ENCODE measurements at regions not wholly inside any gene's neighbourhood (a gene's known extent, or its start where the extent isn't known, plus 50 kb on each side); places are given as distances from the start of the nearest gene placed in this dataset.

DNA sequence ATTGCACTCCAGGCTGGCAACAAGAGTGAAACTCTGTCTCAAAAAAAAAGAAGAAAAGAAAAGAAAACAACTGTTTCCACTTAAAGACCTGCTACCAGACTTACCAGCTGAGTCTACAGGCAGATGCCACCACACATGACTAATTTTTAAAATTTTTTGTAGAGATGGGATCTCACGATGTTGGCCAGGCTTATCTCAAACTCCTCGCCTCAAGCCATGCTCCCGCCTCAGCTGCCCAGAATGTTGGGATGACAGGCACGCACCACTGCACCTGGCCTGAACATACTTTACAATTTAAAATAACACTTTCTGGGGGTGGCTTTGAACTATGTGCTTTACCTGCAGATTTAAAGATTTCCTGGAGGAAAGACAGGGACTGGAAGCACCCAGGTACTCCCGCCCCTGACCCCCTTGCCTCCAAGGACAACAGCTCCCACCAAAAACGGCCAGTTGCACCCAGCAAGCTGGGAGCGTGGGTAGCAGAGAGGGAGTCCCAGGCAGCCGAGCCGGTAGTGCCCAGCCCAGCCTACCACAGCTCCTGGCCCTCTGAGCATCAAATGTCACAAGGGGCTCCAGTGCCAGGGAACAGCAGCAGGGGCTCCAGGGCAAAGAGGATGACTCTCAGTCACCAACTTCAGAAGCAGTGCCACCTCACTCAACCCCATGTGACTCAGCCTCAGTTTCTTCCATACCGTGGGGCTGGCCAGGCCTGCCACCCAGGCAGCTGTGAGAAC is 262.9 kb downstream of the PARN start:
- TF ChIP-seq, protein P1, sequence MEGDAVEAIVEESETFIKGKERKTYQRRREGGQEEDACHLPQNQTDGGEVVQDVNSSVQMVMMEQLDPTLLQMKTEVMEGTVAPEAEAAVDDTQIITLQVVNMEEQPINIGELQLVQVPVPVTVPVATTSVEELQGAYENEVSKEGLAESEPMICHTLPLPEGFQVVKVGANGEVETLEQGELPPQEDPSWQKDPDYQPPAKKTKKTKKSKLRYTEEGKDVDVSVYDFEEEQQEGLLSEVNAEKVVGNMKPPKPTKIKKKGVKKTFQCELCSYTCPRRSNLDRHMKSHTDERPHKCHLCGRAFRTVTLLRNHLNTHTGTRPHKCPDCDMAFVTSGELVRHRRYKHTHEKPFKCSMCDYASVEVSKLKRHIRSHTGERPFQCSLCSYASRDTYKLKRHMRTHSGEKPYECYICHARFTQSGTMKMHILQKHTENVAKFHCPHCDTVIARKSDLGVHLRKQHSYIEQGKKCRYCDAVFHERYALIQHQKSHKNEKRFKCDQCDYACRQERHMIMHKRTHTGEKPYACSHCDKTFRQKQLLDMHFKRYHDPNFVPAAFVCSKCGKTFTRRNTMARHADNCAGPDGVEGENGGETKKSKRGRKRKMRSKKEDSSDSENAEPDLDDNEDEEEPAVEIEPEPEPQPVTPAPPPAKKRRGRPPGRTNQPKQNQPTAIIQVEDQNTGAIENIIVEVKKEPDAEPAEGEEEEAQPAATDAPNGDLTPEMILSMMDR (IDR thresholded peaks at IDR 0.05 in 2 of 3, conservative IDR thresholded peaks at IDR 0.05 in 1 of 3; ENCODE audit: borderline replicate concordance in 1 of 3, insufficient read depth in 1 of 3, low read depth in 2 of 3, low read length in 2 of 3): no peak
- TF ChIP-seq, protein P2, sequence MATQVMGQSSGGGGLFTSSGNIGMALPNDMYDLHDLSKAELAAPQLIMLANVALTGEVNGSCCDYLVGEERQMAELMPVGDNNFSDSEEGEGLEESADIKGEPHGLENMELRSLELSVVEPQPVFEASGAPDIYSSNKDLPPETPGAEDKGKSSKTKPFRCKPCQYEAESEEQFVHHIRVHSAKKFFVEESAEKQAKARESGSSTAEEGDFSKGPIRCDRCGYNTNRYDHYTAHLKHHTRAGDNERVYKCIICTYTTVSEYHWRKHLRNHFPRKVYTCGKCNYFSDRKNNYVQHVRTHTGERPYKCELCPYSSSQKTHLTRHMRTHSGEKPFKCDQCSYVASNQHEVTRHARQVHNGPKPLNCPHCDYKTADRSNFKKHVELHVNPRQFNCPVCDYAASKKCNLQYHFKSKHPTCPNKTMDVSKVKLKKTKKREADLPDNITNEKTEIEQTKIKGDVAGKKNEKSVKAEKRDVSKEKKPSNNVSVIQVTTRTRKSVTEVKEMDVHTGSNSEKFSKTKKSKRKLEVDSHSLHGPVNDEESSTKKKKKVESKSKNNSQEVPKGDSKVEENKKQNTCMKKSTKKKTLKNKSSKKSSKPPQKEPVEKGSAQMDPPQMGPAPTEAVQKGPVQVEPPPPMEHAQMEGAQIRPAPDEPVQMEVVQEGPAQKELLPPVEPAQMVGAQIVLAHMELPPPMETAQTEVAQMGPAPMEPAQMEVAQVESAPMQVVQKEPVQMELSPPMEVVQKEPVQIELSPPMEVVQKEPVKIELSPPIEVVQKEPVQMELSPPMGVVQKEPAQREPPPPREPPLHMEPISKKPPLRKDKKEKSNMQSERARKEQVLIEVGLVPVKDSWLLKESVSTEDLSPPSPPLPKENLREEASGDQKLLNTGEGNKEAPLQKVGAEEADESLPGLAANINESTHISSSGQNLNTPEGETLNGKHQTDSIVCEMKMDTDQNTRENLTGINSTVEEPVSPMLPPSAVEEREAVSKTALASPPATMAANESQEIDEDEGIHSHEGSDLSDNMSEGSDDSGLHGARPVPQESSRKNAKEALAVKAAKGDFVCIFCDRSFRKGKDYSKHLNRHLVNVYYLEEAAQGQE (IDR thresholded peaks at IDR 0.05; ENCODE audit: low read depth): no peak
- TF ChIP-seq EZH2phosphoT487 (IDR thresholded peaks at IDR 0.05; ENCODE audit: borderline replicate concordance) (no peak), EZH2 (IDR thresholded peaks at IDR 0.05) (no peak), FOSL1 (IDR thresholded peaks at IDR 0.05; ENCODE audit: low read depth) (no peak), JUND (IDR thresholded peaks at IDR 0.05) (no peak), ELF1 (IDR thresholded peaks at IDR 0.05; ENCODE audit: borderline replicate concordance, low read depth) (no peak), CEBPB (IDR thresholded peaks at IDR 0.05; ENCODE audit: low read depth) (no peak), ZFX (IDR thresholded peaks at IDR 0.05) (no peak), POLR2AphosphoS5 (IDR thresholded peaks at IDR 0.05; ENCODE audit: low read depth, low read length) (no peak)
- TF ChIP-seq, protein P3, sequence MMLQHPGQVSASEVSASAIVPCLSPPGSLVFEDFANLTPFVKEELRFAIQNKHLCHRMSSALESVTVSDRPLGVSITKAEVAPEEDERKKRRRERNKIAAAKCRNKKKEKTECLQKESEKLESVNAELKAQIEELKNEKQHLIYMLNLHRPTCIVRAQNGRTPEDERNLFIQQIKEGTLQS (IDR thresholded peaks at IDR 0.05): no peak
